GM18873 (cell line): ENCODE measurements at regions not wholly inside any gene's neighbourhood (a gene's known extent, or its start where the extent isn't known, plus 50 kb on each side); places are given as distances from the start of the nearest gene placed in this dataset.
"Not testable (repeated sequence)": the region's sequence is repeated elsewhere in the genome, so short reads cannot be mapped to it uniquely, and the experiment has no call there.

Experiments
- ATAC-seq: cut with Tn5 transposase; IDR thresholded peaks from one replicate; pipeline ENCODE4 v1.9.1; 2021; ENCODE audit warnings: mild to moderate bottlenecking, moderate library complexity, moderate number of reproducible peaks; ENCODE audit not compliant: unreplicated experiment, low FRiP score

- peak; percentile 77 for ATAC-seq
Measured at GRCh38 chrX:22748093-22748999, 251.4 kb upstream of the DDX53 start.

GRCh38 chrX:22758807-22759481 lies 240.8 kb upstream of the DDX53 start:
- peak; percentile 88 for ATAC-seq

GRCh38 chrX:22760513-22761057 lies 239.2 kb upstream of the DDX53 start:
- no peak for ATAC-seq

GRCh38 chrX:22788221-22788620 lies 211.5 kb upstream of the DDX53 start:
- no peak for ATAC-seq

GRCh38 chrX:22795671-22796070 lies 204.1 kb upstream of the DDX53 start:
- no peak for ATAC-seq

GRCh38 chrX:22800360-22800759 lies 199.4 kb upstream of the DDX53 start:
- no peak for ATAC-seq

- no peak for ATAC-seq
Measured at GRCh38 chrX:22800806-22801205, 199.0 kb upstream of the DDX53 start.

- no peak for ATAC-seq
Measured at GRCh38 chrX:22803353-22803752, 196.4 kb upstream of the DDX53 start.

GRCh38 chrX:22810876-22811275 lies 188.9 kb upstream of the DDX53 start:
- ATAC-seq, result no peak

GRCh38 chrX:22818061-22818460 lies 181.7 kb upstream of the DDX53 start:
- no peak for ATAC-seq

- ATAC-seq, result no peak
Measured at GRCh38 chrX:22855693-22856092, 144.1 kb upstream of the DDX53 start.

- ATAC-seq, result no peak
Measured at GRCh38 chrX:22859642-22860041, 140.1 kb upstream of the DDX53 start.

GRCh38 chrX:22866801-22867200 lies 133.0 kb upstream of the DDX53 start:
- ATAC-seq, result not testable (repeated sequence)

- ATAC-seq, result no peak
Measured at GRCh38 chrX:22882543-22882942, 117.2 kb upstream of the DDX53 start.

GRCh38 chrX:22889819-22890218 lies 109.9 kb upstream of the DDX53 start:
- ATAC-seq, result no peak

GRCh38 chrX:22912616-22913015 lies 87.1 kb upstream of the DDX53 start:
- no peak for ATAC-seq

GRCh38 chrX:22922961-22923360 lies 76.8 kb upstream of the DDX53 start:
- no peak for ATAC-seq

- ATAC-seq, result no peak
Measured at GRCh38 chrX:22934640-22935039, 65.1 kb upstream of the DDX53 start.

GRCh38 chrX:22944945-22945344 lies 54.8 kb upstream of the DDX53 start:
- no peak for ATAC-seq
